GM21526 (cell line): ENCODE measurements at regions not wholly inside any gene's neighbourhood (a gene's known extent, or its start where the extent isn't known, plus 50 kb on each side); places are given as distances from the start of the nearest gene placed in this dataset.
A peak's percentile ranks its signal among the peaks of the same experiment; 100 is the strongest.

Experiments
- ATAC-seq: cut with Tn5 transposase; IDR thresholded peaks from one replicate; pipeline ENCODE4 v1.9.1; 2021; ENCODE audit warnings: moderate library complexity; ENCODE audit not compliant: unreplicated experiment, low FRiP score

- no peak for ATAC-seq
Observed at GRCh38 chr2:222993920-222994650, 57.9 kb upstream of the KCNE4 start.

- peak; percentile 96 for ATAC-seq
Observed at GRCh38 chr2:222998459-222998858, 53.5 kb upstream of the KCNE4 start.

- ATAC-seq, result no peak
Observed at GRCh38 chr2:223000872-223001796, 50.9 kb upstream of the KCNE4 start.

- no peak for ATAC-seq
Observed at GRCh38 chr2:223001797-223002175, 50.2 kb upstream of the KCNE4 start.
